ENCODE measurements at regions not wholly inside any gene's neighbourhood (a gene's known extent, or its start where the extent isn't known, plus 50 kb on each side); places are given as distances from the start of the nearest gene placed in this dataset.

GRCh38 chr2:104344306-104344705, 509.6 kb upstream of the POU3F3 start:
- TF ChIP-seq, protein P1, sequence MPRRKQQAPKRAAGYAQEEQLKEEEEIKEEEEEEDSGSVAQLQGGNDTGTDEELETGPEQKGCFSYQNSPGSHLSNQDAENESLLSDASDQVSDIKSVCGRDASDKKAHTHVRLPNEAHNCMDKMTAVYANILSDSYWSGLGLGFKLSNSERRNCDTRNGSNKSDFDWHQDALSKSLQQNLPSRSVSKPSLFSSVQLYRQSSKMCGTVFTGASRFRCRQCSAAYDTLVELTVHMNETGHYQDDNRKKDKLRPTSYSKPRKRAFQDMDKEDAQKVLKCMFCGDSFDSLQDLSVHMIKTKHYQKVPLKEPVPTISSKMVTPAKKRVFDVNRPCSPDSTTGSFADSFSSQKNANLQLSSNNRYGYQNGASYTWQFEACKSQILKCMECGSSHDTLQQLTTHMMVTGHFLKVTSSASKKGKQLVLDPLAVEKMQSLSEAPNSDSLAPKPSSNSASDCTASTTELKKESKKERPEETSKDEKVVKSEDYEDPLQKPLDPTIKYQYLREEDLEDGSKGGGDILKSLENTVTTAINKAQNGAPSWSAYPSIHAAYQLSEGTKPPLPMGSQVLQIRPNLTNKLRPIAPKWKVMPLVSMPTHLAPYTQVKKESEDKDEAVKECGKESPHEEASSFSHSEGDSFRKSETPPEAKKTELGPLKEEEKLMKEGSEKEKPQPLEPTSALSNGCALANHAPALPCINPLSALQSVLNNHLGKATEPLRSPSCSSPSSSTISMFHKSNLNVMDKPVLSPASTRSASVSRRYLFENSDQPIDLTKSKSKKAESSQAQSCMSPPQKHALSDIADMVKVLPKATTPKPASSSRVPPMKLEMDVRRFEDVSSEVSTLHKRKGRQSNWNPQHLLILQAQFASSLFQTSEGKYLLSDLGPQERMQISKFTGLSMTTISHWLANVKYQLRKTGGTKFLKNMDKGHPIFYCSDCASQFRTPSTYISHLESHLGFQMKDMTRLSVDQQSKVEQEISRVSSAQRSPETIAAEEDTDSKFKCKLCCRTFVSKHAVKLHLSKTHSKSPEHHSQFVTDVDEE (CRISPR knock-in tag; IDR thresholded peaks at IDR 0.05), result no peak
- no peak for TF ChIP-seq OSR1 (CRISPR knock-in tag; IDR thresholded peaks at IDR 0.05)
- no peak for TF ChIP-seq GLIS3 (CRISPR knock-in tag; IDR thresholded peaks at IDR 0.05)

Measured in SK-N-SH treated with all-trans-retinoic acid at 6 μM for 48 hours (cell line).